ENCODE measurements at regions not wholly inside any gene's neighbourhood (a gene's known extent, or its start where the extent isn't known, plus 50 kb on each side); places are given as distances from the start of the nearest gene placed in this dataset.

GRCh38 chr10:33073641-33074415, 115.8 kb upstream of the ITGB1 start:
- TF ChIP-seq SIN3A (IDR thresholded peaks at IDR 0.05; ENCODE audit: borderline replicate concordance, insufficient read depth, low read length) (no peak), TAF1 (IDR thresholded peaks at IDR 0.05; ENCODE audit: borderline replicate concordance, insufficient read depth, low read length) (no peak)
